BLaER1 treated with 17β-estradiol and CSF1 and Interleukin-3, amounts not matched to agents 10 nM and 100 nM (cell line): ENCODE measurements at regions not wholly inside any gene's neighbourhood (a gene's known extent, or its start where the extent isn't known, plus 50 kb on each side); places are given as distances from the start of the nearest gene placed in this dataset.

ENCODE experiments used
- H3K27ac ChIP-seq, 11 experiments: shearing (Covaris generic); formaldehyde crosslinking; 2 replicates each; pipeline ENCODE4 v1.8.1; 2022
- H3K27me3 ChIP-seq, 11 experiments: shearing (Covaris generic); formaldehyde crosslinking; 2 replicates each; pipeline ENCODE4 v1.8.1; 2022
- H3K36me3 ChIP-seq, 11 experiments: shearing (Covaris generic); formaldehyde crosslinking; 2 replicates each; pipeline ENCODE4 v1.8.1; 2022
- H3K4me1 ChIP-seq, 10 experiments: shearing (Covaris generic); formaldehyde crosslinking; 2 replicates each; pipeline ENCODE4 v1.8.1; 2022
- H3K4me2 ChIP-seq, 11 experiments: shearing (Covaris generic); formaldehyde crosslinking; 2 replicates each; pipeline ENCODE4 v1.8.1; 2022
- H3K4me3 ChIP-seq, 10 experiments: shearing (Covaris generic); formaldehyde crosslinking; 2 replicates each; pipeline ENCODE4 v1.8.1; 2022
- H3K9ac ChIP-seq, 11 experiments: shearing (Covaris generic); formaldehyde crosslinking; 2 replicates each; pipeline ENCODE4 v1.8.1; 2022
- H3K9me3 ChIP-seq, 11 experiments: shearing (Covaris generic); formaldehyde crosslinking; replicated peaks in 1 of 11; 2 replicates each; pipeline ENCODE4 v1.8.1; 2022
- H4K20me1 ChIP-seq, 11 experiments: shearing (Covaris generic); formaldehyde crosslinking; 2 replicates each; pipeline ENCODE4 v1.8.1; 2022
- Cebpa-rat ChIP-seq, 11 experiments: shearing (Covaris generic); IDR thresholded peaks; 2 replicates each; pipeline ENCODE4 v1.8.1; 2022

DNA sequence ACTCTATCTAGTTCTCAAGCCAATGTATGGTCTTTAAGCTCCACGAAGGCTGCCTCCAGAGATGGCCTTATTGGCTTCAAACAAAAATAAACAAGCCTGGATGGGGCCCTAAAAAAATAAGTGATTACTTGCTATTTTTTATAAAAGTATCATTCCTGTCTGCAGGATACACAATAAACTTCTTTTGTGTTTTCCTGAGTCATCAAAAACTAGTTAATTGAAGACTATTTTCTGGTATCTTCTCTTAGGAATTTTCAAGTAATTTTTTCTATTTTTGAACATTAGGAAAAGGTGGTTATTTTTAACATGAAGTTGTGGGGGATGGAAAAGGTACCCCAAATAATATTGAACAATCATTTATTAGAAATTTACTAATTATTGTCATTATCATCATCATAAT is 213.1 kb upstream of the DYNLRB2 start:
- Histone ChIP-seq H3K27ac (no peak overlapping the region), H3K9me3 (no peaks in the 10 kb centered on the region)

DNA sequence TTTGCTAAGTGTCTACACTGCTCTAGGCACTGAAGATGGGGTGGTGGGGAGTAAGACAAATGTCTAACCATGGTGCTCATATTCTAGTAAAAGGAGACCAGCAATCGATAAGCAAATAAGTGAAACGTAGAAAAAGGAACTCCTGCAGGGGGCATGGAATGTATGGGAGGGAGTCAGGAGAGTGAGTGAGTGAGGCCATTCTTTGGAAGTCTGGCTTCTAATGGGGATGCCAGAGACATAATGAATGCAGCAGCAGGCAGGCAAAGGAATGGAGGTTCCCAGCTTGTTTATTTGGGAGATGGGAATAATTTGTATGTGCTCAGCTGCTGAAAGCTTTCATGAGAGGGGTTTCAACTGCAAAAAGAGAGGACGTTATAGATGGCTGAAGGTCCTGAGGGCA is 216.4 kb upstream of the DYNLRB2 start:
- no peak overlapping the region for H3K4me3 ChIP-seq
- no peak for TF ChIP-seq Cebpa-rat (IDR thresholded peaks at IDR 0.05)
- no peaks in the 10 kb centered on the region for H3K4me1 ChIP-seq
- H3K9me3 ChIP-seq: peaks cover 0 to 2% (median 0%) of the 10 kb centered on the region in 11 experiments; a peak in 1 of 22 replicates
- H3K27me3 ChIP-seq: no peaks in the 10 kb centered on the region
- H3K9ac ChIP-seq: no peak overlapping the region
- no peaks in the 10 kb centered on the region for H3K36me3 ChIP-seq
- H3K4me2 ChIP-seq: no peak overlapping the region
- H4K20me1 ChIP-seq: no peaks in the 10 kb centered on the region
- no peak overlapping the region for H3K27ac ChIP-seq

More for the DNA sequence above, 213.1 kb upstream of the DYNLRB2 start:
- H3K9ac ChIP-seq: no peak overlapping the region
- H4K20me1 ChIP-seq: no peaks in the 10 kb centered on the region
- H3K36me3 ChIP-seq: no peaks in the 10 kb centered on the region
- no peak overlapping the region for H3K4me3 ChIP-seq
- no peaks in the 10 kb centered on the region for H3K4me1 ChIP-seq
- TF ChIP-seq Cebpa-rat (IDR thresholded peaks at IDR 0.05): no peak
- no peak overlapping the region for H3K4me2 ChIP-seq
- H3K27me3 ChIP-seq: no peaks in the 10 kb centered on the region

DNA sequence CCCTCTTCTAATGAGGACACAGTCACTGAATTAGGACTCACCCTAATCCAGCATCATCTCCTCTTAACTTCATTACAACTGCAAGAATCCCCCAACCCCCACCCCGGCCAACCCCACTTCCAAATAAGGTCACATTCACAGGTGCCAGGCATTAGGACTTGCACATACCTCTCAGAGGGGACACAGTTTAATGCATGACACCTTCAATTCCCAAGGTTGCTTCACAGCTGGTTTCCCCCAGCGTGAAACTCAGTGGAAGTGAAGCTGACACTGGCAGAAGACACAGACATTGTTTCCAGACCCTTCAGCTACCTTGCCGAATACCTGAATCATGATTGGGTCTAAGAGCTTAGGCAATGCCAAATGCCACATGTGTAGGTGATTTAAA is 217.0 kb upstream of the DYNLRB2 start:
- Histone ChIP-seq H3K9me3 (peaks cover 0 to 8% (median 0%) of the 10 kb centered on the region in 11 experiments; a peak in 2 of 22 replicates), H3K4me1 (no peaks in the 10 kb centered on the region), H3K4me2 (no peak overlapping the region), H3K4me3 (no peak overlapping the region), H3K27ac (no peak overlapping the region), H4K20me1 (no peaks in the 10 kb centered on the region), H3K9ac (no peak overlapping the region), H3K27me3 (no peaks in the 10 kb centered on the region), H3K36me3 (no peaks in the 10 kb centered on the region)
- no peak for TF ChIP-seq Cebpa-rat (IDR thresholded peaks at IDR 0.05)

DNA sequence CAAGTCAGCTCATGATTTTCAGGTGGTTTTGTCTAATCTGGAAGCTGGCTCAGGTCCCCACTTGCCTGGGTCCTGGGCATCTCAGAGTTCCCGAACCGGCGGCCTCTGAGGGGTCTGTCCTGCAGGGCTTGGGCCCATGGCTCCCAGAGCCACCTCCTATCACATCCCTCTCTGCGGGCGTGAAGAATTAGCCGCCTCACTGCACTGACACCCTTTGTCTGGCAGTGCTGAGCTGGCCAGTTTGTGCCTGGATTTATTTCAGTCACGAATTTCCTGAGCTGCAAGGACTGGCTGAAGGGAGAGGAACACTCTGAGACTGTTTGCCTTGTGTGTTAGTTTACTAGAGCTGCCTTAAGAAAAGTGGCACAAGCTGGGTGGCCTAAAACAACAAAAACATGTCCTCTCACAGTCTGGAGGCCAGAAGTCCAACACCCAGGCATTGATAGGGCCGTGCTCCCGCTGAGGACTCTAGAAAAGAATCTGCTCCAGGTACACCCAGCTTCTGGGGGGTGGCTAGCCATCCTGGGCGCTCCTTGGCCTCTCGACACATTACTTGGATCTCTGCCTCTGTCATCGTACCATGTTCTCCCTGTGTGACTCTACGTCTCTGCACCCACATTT is 217.5 kb upstream of the DYNLRB2 start:
- H3K4me1 ChIP-seq: no peaks in the 10 kb centered on the region
- H3K27me3 ChIP-seq: no peaks in the 10 kb centered on the region
- no peak overlapping the region for H3K4me3 ChIP-seq
- H3K4me2 ChIP-seq: no peak overlapping the region
- no peak overlapping the region for H3K27ac ChIP-seq
- H4K20me1 ChIP-seq: no peaks in the 10 kb centered on the region
- TF ChIP-seq Cebpa-rat (IDR thresholded peaks at IDR 0.05): no peak
- no peaks in the 10 kb centered on the region for H3K36me3 ChIP-seq
- H3K9me3 ChIP-seq: peaks cover 0 to 8% (median 0%) of the 10 kb centered on the region in 11 experiments; a peak in 2 of 22 replicates
- no peak overlapping the region for H3K9ac ChIP-seq

DNA sequence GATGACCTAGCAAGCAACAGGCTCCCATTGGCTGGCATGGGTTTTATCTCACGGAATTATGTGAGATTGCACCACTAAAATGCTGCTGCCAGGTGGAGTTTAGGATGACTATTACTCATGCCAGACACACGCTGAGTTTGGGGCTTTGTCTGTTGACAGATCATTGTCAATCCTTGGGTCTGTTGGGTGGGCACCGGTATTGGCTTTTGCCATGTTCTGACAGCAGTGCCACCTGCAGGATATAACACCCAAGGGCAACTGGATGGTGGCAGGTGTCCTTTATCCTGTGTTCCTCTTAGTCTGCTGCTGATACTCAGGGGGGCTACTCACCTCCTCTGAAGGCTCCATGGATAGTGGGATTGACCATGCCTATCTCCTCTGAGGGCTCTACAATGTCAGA is 221.6 kb upstream of the DYNLRB2 start:
- H3K4me3 ChIP-seq: no peak overlapping the region
- H3K4me2 ChIP-seq: no peak overlapping the region
- H3K9me3 ChIP-seq: peaks cover 0 to 8% (median 0%) of the 10 kb centered on the region in 11 experiments; a peak in 2 of 22 replicates
- H3K27me3 ChIP-seq: no peaks in the 10 kb centered on the region
- peaks cover 0 to 6% (median 0%) of the 10 kb centered on the region in 10 experiments; a peak in 2 of 20 replicates for H3K4me1 ChIP-seq
- no peak for TF ChIP-seq Cebpa-rat (IDR thresholded peaks at IDR 0.05)
- H3K27ac ChIP-seq: no peak overlapping the region
- H4K20me1 ChIP-seq: no peaks in the 10 kb centered on the region
- H3K9ac ChIP-seq: no peak overlapping the region
- H3K36me3 ChIP-seq: no peaks in the 10 kb centered on the region

DNA sequence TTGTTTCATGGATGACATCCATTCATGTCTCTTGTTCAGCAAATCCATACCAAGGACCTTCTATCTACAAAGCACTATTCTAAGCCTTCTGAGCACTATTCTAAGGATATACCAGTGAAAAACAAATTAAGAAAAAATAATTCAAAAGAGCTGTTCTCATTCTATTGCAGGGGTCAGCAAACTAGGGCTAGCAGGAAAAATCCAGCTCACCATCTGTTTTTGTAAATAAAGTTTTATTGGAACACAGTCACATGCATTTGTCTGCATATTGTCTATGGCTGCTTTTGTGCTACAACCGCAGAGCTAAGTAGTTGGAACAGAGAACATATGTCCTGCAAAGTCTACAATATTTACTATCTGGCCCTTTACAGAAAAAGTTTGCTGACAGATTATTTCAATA is 222.7 kb upstream of the DYNLRB2 start:
- Histone ChIP-seq H3K27ac (no peak overlapping the region), H4K20me1 (no peaks in the 10 kb centered on the region), H3K4me1 (peaks cover 0 to 6% (median 0%) of the 10 kb centered on the region in 10 experiments; a peak in 2 of 20 replicates), H3K4me3 (no peak overlapping the region), H3K27me3 (no peaks in the 10 kb centered on the region), H3K9me3 (peaks cover 0 to 8% (median 0%) of the 10 kb centered on the region in 11 experiments; a peak in 2 of 22 replicates), H3K4me2 (no peak overlapping the region), H3K9ac (no peak overlapping the region), H3K36me3 (no peaks in the 10 kb centered on the region)
- TF ChIP-seq Cebpa-rat (IDR thresholded peaks at IDR 0.05): no peak

DNA sequence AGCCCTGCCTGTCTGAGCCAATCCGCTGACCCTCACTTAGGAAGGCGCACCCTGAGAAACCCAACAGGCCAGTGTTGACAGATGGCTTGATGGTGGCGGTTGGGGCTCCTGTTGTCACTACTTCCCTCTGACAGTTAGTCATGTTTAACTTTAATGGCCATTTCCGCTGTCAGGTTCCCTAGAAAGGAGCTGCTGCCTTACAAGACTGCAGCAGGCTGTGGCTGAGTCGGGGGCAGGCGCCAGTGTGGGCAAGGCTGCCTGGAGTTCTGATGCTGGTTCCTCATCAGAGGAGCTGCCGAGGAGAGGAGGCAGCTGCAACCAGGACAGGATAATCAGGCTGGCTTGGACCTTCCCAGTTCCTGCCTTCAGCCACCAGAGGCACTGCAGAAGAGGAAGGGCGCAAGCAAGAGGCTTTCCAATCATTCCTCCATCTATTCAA is 223.2 kb upstream of the DYNLRB2 start:
- H3K36me3 ChIP-seq: no peaks in the 10 kb centered on the region
- peak overlapping the region in 4 of 11 experiments; percentile 6 to 30 (median 20); a peak in 3 of 22 replicates for H3K4me2 ChIP-seq
- H3K9me3 ChIP-seq: peaks cover 0 to 8% (median 0%) of the 10 kb centered on the region in 11 experiments; a peak in 2 of 22 replicates
- H4K20me1 ChIP-seq: no peaks in the 10 kb centered on the region
- TF ChIP-seq Cebpa-rat (IDR thresholded peaks at IDR 0.05): no peak
- no peak overlapping the region for H3K9ac ChIP-seq
- H3K4me3 ChIP-seq: no peak overlapping the region
- peaks cover 0 to 6% (median 0%) of the 10 kb centered on the region in 10 experiments; a peak in 2 of 20 replicates for H3K4me1 ChIP-seq
- H3K27me3 ChIP-seq: no peaks in the 10 kb centered on the region
- 0 out of 22 replicates have a peak overlapping the region, but pooled peaks of 1 of the 11 experiments have one; percentile 25 for H3K27ac ChIP-seq

DNA sequence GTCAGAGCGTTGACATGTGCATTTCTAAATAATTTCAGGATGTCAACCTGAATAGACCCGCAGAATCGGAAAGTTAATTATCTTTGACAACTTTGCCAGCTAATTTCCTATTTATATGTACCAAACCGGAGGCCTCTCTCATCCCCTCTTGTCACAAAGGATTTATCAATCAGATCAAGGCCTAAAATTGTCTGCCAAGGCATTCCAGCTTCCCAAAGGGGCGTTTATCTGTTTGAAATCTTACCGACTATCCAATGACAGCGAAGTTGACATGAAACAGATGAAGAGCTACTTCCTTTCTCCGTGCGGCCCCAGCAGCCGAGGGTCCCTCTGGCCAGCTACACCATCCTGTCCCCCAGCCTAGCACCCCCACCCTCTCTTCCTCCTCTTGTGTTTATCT is 223.7 kb upstream of the DYNLRB2 start:
- no peak overlapping the region for H3K9ac ChIP-seq
- H3K36me3 ChIP-seq: no peaks in the 10 kb centered on the region
- peak overlapping the region in 4 of 11 experiments; percentile 6 to 30 (median 20); a peak in 3 of 22 replicates for H3K4me2 ChIP-seq

DNA sequence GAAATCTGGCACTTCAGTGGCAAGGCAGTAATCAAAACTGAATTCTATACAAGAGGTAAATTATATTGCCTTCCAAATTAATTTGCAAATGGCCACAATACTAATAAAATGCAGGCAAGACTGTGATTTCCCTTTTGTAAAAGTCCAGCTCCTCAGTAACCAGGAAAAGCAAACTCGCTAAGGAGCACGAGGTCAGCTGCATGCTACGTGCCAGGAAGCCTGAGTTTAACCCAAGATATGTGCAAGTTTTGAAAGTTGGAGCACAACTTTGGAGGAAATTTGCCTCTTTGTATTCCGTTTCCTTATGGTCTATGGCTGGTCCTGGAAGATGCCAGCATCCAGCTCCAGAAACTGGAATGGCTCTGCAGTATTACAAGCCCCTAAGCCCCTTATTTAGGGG is 226.8 kb upstream of the DYNLRB2 start:
- H3K4me2 ChIP-seq: no peak overlapping the region
- no peaks in the 10 kb centered on the region for H4K20me1 ChIP-seq
- H3K4me3 ChIP-seq: no peak overlapping the region
- no peak for TF ChIP-seq Cebpa-rat (IDR thresholded peaks at IDR 0.05)
- H3K4me1 ChIP-seq: peaks cover 0 to 6% (median 0%) of the 10 kb centered on the region in 10 experiments; a peak in 2 of 20 replicates
- peaks cover 0 to 4% (median 0%) of the 10 kb centered on the region in 11 experiments; a peak in 4 of 22 replicates for H3K9me3 ChIP-seq
- no peaks in the 10 kb centered on the region for H3K27me3 ChIP-seq
- H3K9ac ChIP-seq: no peak overlapping the region
- no peaks in the 10 kb centered on the region for H3K36me3 ChIP-seq
- H3K27ac ChIP-seq: no peak overlapping the region

More for the DNA sequence above, 223.7 kb upstream of the DYNLRB2 start:
- no peak for TF ChIP-seq Cebpa-rat (IDR thresholded peaks at IDR 0.05)
- H3K9me3 ChIP-seq: peaks cover 0 to 8% (median 0%) of the 10 kb centered on the region in 11 experiments; a peak in 2 of 22 replicates
- no peak overlapping the region for H3K4me3 ChIP-seq
- H4K20me1 ChIP-seq: no peaks in the 10 kb centered on the region
- H3K27ac ChIP-seq: 0 out of 22 replicates have a peak overlapping the region, but pooled peaks of 1 of the 11 experiments have one; percentile 25
- no peaks in the 10 kb centered on the region for H3K27me3 ChIP-seq
- H3K4me1 ChIP-seq: peaks cover 0 to 6% (median 0%) of the 10 kb centered on the region in 10 experiments; a peak in 2 of 20 replicates
